H1 (cell line): ENCODE measurements at regions not wholly inside any gene's neighbourhood (a gene's known extent, or its start where the extent isn't known, plus 50 kb on each side); places are given as distances from the start of the nearest gene placed in this dataset.

Experiments
- CTCF ChIA-PET: fragments of 300-600 bp; sonication (Branson Sonifier 250); formaldehyde crosslinking; loops from one replicate; lab custom pipeline; 2021; ENCODE audit not compliant: partially characterized antibody; lab: Charles Lee
- POLR2A ChIA-PET: fragments of 300-600 bp; sonication (Branson Sonifier 250); formaldehyde crosslinking; loops from one replicate; lab custom pipeline; 2021; ENCODE audit warnings: inconsistent platforms; ENCODE audit not compliant: partially characterized antibody; lab: Charles Lee
- DNase-seq, 2 experiments: peaks; one replicate each; pipeline versions ENCODE4 v3.0.0 to v3.0.0-alpha.2; 2010 to 2022; ENCODE audit warnings: low spot score in 2 of 2, low read depth in 1 of 2, mixed read lengths in 1 of 2
- FAIRE-seq: peaks from 2 replicates; lab custom pipeline; 2011; peaks lifted over from hg19 to GRCh38; lab: Jason Lieb, UNC
- H2AFZ ChIP-seq: 2 replicates; pipeline ENCODE4 v1.8.1; 2012; ENCODE audit warnings: low read length, inconsistent platforms
- H2AK5ac ChIP-seq: 2 replicates; pipeline ENCODE4 v1.6.1; 2013; ENCODE audit warnings: low read depth, low read length
- H2BK120ac ChIP-seq: replicated peaks from 2 replicates; pipeline ENCODE3; 2013; ENCODE audit warnings: low read depth, low read length, inconsistent platforms
- H2BK12ac ChIP-seq: 2 replicates; pipeline ENCODE4 v1.6.1; 2013; ENCODE audit warnings: low read depth, low read length
- H2BK15ac ChIP-seq: 2 replicates; pipeline ENCODE4 v1.6.1; 2013; ENCODE audit warnings: low read length
- H2BK20ac ChIP-seq: 2 replicates; pipeline ENCODE4 v1.6.1; 2013; ENCODE audit warnings: low read length
- H2BK5ac ChIP-seq: 2 replicates; pipeline ENCODE4 v1.6.1; 2013; ENCODE audit warnings: low read depth, low read length
- H3K14ac ChIP-seq: 2 replicates; pipeline ENCODE4 v1.6.1; 2013; ENCODE audit warnings: inconsistent platforms; ENCODE audit not compliant: insufficient read length
- H3K18ac ChIP-seq: 2 replicates; pipeline ENCODE4 v1.6.1; 2013; ENCODE audit warnings: low read length; ENCODE audit errors: extremely low read depth
- H3K23ac ChIP-seq: 2 replicates; pipeline ENCODE4 v1.6.1; 2013; ENCODE audit warnings: inconsistent platforms; ENCODE audit not compliant: insufficient read length
- H3K23me2 ChIP-seq: 2 replicates; pipeline ENCODE4 v1.6.1; 2013; ENCODE audit warnings: low read depth, low read length
- H3K27ac ChIP-seq: 2 replicates; pipeline ENCODE4 v1.6.1; 2011; ENCODE audit warnings: low read depth, low read length, inconsistent platforms
- H3K27me3 ChIP-seq, 4 experiments: replicated peaks in 1 of 4; 1 replicate in 1 of 4; 2 replicates in 3 of 4; pipeline versions ENCODE4 v1.6.1 to v1.8.1; 2011 to 2013; ENCODE audit warnings: low read length in 3 of 4, mild to moderate bottlenecking in 3 of 4, inconsistent platforms in 2 of 4, mixed read lengths in 2 of 4, moderate library complexity in 1 of 4; ENCODE audit not compliant: control insufficient read depth in 3 of 4, insufficient read depth in 3 of 4; ENCODE audit errors: extremely low read depth in 1 of 4
- H3K36me3 ChIP-seq, 4 experiments: 2 replicates each; pipeline versions ENCODE4 v1.6.1 to v1.8.1; 2011 to 2013; ENCODE audit warnings: mild to moderate bottlenecking in 4 of 4, low read length in 3 of 4, moderate library complexity in 2 of 4, control low read depth in 1 of 4, inconsistent platforms in 1 of 4; ENCODE audit not compliant: insufficient read depth in 4 of 4, control insufficient read depth in 2 of 4
- H3K4ac ChIP-seq: replicated peaks from 2 replicates; pipeline ENCODE3; 2013; ENCODE audit warnings: low read length, low read depth, mixed read lengths, inconsistent platforms; ENCODE audit not compliant: insufficient read length
- H3K4me1 ChIP-seq, 4 experiments: replicated peaks in 1 of 4; 1 replicate in 1 of 4; 2 replicates in 3 of 4; pipeline versions ENCODE4 v1.6.1 to v1.8.1; 2011 to 2013; ENCODE audit warnings: low read length in 3 of 4, inconsistent platforms in 2 of 4, mixed read lengths in 1 of 4; ENCODE audit not compliant: insufficient read depth in 4 of 4, control insufficient read depth in 3 of 4
- H3K4me2 ChIP-seq, 2 experiments: 2 replicates each; pipeline versions ENCODE4 v1.6.1 to v1.8.1; 2011 to 2013; ENCODE audit warnings: low read depth in 2 of 2, low read length in 2 of 2, control low read depth in 1 of 2, inconsistent platforms in 1 of 2, mild to moderate bottlenecking in 1 of 2; ENCODE audit not compliant: insufficient read depth in 1 of 2
- H3K4me3 ChIP-seq, 4 experiments: fragments of 200-600, 300-600 bp in 1 of 4; sonication (generic), shearing (Covaris generic), sonication (Bioruptor Twin) in 1 of 4; 2 replicates each; pipeline versions ENCODE4 v1.5.1 to v1.8.1; 2011 to 2016; ENCODE audit warnings: low read length in 4 of 4, low read depth in 3 of 4, control low read depth in 2 of 4, inconsistent platforms in 2 of 4, mild to moderate bottlenecking in 2 of 4, mixed read lengths in 1 of 4, moderate library complexity in 1 of 4; ENCODE audit not compliant: insufficient read depth in 2 of 4; ENCODE audit errors: extremely low read depth in 1 of 4
- H3K56ac ChIP-seq: replicated peaks from 2 replicates; pipeline ENCODE3; 2013; ENCODE audit warnings: low read depth, mild to moderate bottlenecking, mixed read lengths, low read length, inconsistent platforms; ENCODE audit not compliant: insufficient read length
- H3K79me1 ChIP-seq: 2 replicates; pipeline ENCODE4 v1.6.1; 2013; ENCODE audit warnings: low read depth, low read length, control low read depth
- H3K79me2 ChIP-seq, 2 experiments: 2 replicates each; pipeline versions ENCODE4 v1.6.1 to v1.8.1; 2012 to 2013; ENCODE audit warnings: low read length in 2 of 2, mild to moderate bottlenecking in 2 of 2, inconsistent platforms in 1 of 2; ENCODE audit not compliant: insufficient read depth in 2 of 2, control insufficient read depth in 1 of 2
- H3K9ac ChIP-seq, 4 experiments: replicated peaks in 1 of 4; 1 replicate in 1 of 4; 2 replicates in 3 of 4; pipeline versions ENCODE4 v1.6.1 to v1.8.1; 2011 to 2013; ENCODE audit warnings: low read depth in 3 of 4, low read length in 3 of 4, control low read depth in 2 of 4, mild to moderate bottlenecking in 2 of 4, moderate library complexity in 2 of 4, inconsistent platforms in 1 of 4; ENCODE audit errors: extremely low read depth in 1 of 4
- H3K9me3 ChIP-seq, 2 experiments: 2 replicates each; pipeline versions ENCODE4 v1.6.1 to v1.8.1; 2012 to 2013; ENCODE audit warnings: mild to moderate bottlenecking in 2 of 2, moderate library complexity in 2 of 2, control low read depth in 1 of 2, inconsistent platforms in 1 of 2, low read depth in 1 of 2, low read length in 1 of 2, mixed read lengths in 1 of 2; ENCODE audit not compliant: insufficient read depth in 2 of 2
- H4K20me1 ChIP-seq, 2 experiments: replicated peaks in 1 of 2; 2 replicates each; pipeline versions ENCODE3 to v1.8.1; 2011 to 2013; ENCODE audit warnings: inconsistent platforms in 2 of 2, low read length in 2 of 2, mild to moderate bottlenecking in 1 of 2; ENCODE audit not compliant: insufficient read depth in 2 of 2, control insufficient read depth in 1 of 2
- H4K5ac ChIP-seq: 2 replicates; pipeline ENCODE4 v1.6.1; 2013; ENCODE audit warnings: low read length, low read depth, mixed read lengths, inconsistent platforms; ENCODE audit not compliant: insufficient read length
- H4K8ac ChIP-seq: 2 replicates; pipeline ENCODE4 v1.8.0; 2013; ENCODE audit warnings: mild to moderate bottlenecking, moderate library complexity, low read length, inconsistent platforms; ENCODE audit not compliant: insufficient read depth; ENCODE audit errors: extremely low read depth
- H4K91ac ChIP-seq: replicated peaks from 2 replicates; pipeline ENCODE3; 2013; ENCODE audit warnings: low read length, mixed read lengths, inconsistent platforms; ENCODE audit not compliant: insufficient read length
- BACH1 ChIP-seq: IDR thresholded peaks from 2 replicates; pipeline ENCODE4 v1.6.1; 2012; ENCODE audit warnings: low read length, improper control_type of control experiment
- BCL11A ChIP-seq, 2 experiments: IDR thresholded peaks; one replicate each; pipeline ENCODE4 v1.6.1; 2011; ENCODE audit warnings: low read depth in 2 of 2, low read length in 2 of 2, mild to moderate bottlenecking in 2 of 2
- BRCA1 ChIP-seq: IDR thresholded peaks from 2 replicates; pipeline ENCODE4 v1.6.1; 2012; ENCODE audit warnings: low read depth, low read length, improper control_type of control experiment
- CBX5 ChIP-seq: fragments of 300-800, 300-1000 bp; sonication (generic); IDR thresholded peaks from 2 replicates; pipeline ENCODE4 v1.7.1; 2016; ENCODE audit warnings: antibody characterized with exemption, low read length, low read depth
- E2F6 ChIP-seq: IDR thresholded peaks from 2 replicates; pipeline ENCODE4 v1.6.1; 2012; ENCODE audit warnings: inconsistent platforms
- EP300 ChIP-seq, 2 experiments: IDR thresholded peaks; 1 replicate in 1 of 2; 2 replicates in 1 of 2; pipeline ENCODE4 v1.6.1; 2011 to 2012; ENCODE audit warnings: low read depth in 2 of 2, low read length in 2 of 2, mild to moderate bottlenecking in 2 of 2, borderline replicate concordance in 1 of 2, inconsistent platforms in 1 of 2, moderate library complexity in 1 of 2
- FOSL1 ChIP-seq: IDR thresholded peaks from 2 replicates; pipeline ENCODE4 v1.6.1; 2011; ENCODE audit warnings: mild to moderate bottlenecking, low read depth, low read length, moderate library complexity; ENCODE audit not compliant: insufficient read depth
- KDM1A ChIP-seq: fragments of 200-600, 300-600 bp; sonication (generic); IDR thresholded peaks from 2 replicates; pipeline ENCODE4 v1.7.1; 2016; ENCODE audit warnings: mild to moderate bottlenecking, low read length, borderline replicate concordance
- PHF8 ChIP-seq: fragments of 200-600 bp; sonication (generic); conservative IDR thresholded peaks from 2 replicates; pipeline ENCODE4 v1.7.1; 2012; ENCODE audit warnings: low read depth, mild to moderate bottlenecking, inconsistent platforms, low read length, moderate library complexity
- POU5F1 ChIP-seq: IDR thresholded peaks from 2 replicates; pipeline ENCODE4 v1.6.1; 2011; ENCODE audit warnings: low read depth, mild to moderate bottlenecking, low read length, moderate library complexity
- SP2 ChIP-seq: IDR thresholded peaks from 2 replicates; pipeline ENCODE4 v1.6.1; 2012; ENCODE audit warnings: mild to moderate bottlenecking, low read length, inconsistent platforms
- SUZ12 ChIP-seq: fragments of 200-600 bp; sonication (generic); IDR thresholded peaks from 2 replicates; pipeline ENCODE4 v1.6.1; 2012; ENCODE audit warnings: mild to moderate bottlenecking, inconsistent platforms, low read length, moderate library complexity, mixed read lengths
- TBP ChIP-seq: IDR thresholded peaks from 2 replicates; pipeline ENCODE4 v1.6.1; 2011; ENCODE audit warnings: low read depth, low read length, improper control_type of control experiment
- TEAD4 ChIP-seq: IDR thresholded peaks from 2 replicates; pipeline ENCODE4 v1.6.1; 2012; ENCODE audit warnings: low read depth, low read length, inconsistent platforms, mixed read lengths
- ZNF274 ChIP-seq: IDR thresholded peaks from 2 replicates; pipeline ENCODE4 v1.7.0; 2012; ENCODE audit warnings: low read length, borderline replicate concordance; ENCODE audit errors: extremely low read depth

DNA sequence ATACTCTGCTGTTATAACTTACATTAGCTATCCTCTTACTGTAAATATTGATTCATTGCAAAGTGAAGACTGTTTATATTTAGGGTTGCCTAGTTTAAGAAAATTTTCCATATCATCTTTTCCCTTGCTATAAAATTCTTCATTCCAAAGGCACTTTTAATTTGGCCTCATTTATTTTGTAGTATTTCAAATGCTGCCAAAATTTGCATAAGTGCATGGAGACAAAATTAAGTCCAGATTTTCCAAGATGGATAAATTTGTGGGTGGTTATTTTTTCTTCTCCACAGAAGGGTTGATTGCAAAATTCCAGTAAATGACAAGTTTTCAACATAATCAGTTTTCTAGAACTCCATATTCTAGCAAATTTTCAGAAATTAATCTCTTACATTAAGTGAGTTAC lies 141.5 kb upstream of the MTAP start (continued):
- TF ChIP-seq EP300 (IDR thresholded peaks at IDR 0.05; ENCODE audit: borderline replicate concordance in 1 of 2, low read depth in 2 of 2, low read length in 2 of 2) (no peak), BRCA1 (no peak)

- no peak overlapping the region for H3K4ac ChIP-seq
- H3K79me1 ChIP-seq = no peaks in the 10 kb centered on the region
- no peak overlapping the region for H3K4me3 ChIP-seq
- H3K36me3 ChIP-seq = no peaks in the 10 kb centered on the region
- TF ChIP-seq BACH1 = no peak
- no peak for TF ChIP-seq PHF8
- no peak for TF ChIP-seq CBX5
- TF ChIP-seq BCL11A (IDR thresholded peaks at IDR 0.05; ENCODE audit: low read depth in 2 of 2, low read length in 2 of 2) = no peak
- no peak for TF ChIP-seq TBP
- TF ChIP-seq FOSL1 = no peak
- no peak for TF ChIP-seq SUZ12
- no peak for TF ChIP-seq SP2
- TF ChIP-seq E2F6 = no peak
- TF ChIP-seq TEAD4 = no peak
- TF ChIP-seq KDM1A = no peak
- no peak for TF ChIP-seq ZNF274
- TF ChIP-seq POU5F1 = no peak
- H3K4me2 ChIP-seq = no peak overlapping the region
- H3K18ac ChIP-seq = no peak overlapping the region
- H3K23ac ChIP-seq = no peak overlapping the region
- no peak overlapping the region for H4K91ac ChIP-seq
- H2BK5ac ChIP-seq = no peak overlapping the region
- no peak overlapping the region for H3K56ac ChIP-seq
- no peak for FAIRE-seq
- no peak overlapping the region for H3K9ac ChIP-seq
- no peak overlapping the region for H2BK15ac ChIP-seq
- ChIA-PET POLR2A (no interaction called here), CTCF (no interaction called here)
- no peak overlapping the region for H3K14ac ChIP-seq
- no peak for DNase-seq
- H2AK5ac ChIP-seq = no peak overlapping the region
- no peaks in the 10 kb centered on the region for H3K79me2 ChIP-seq
- no peaks in the 10 kb centered on the region for H3K4me1 ChIP-seq
- no peak overlapping the region for H3K27ac ChIP-seq
- no peak overlapping the region for H2AFZ ChIP-seq
- H4K20me1 ChIP-seq = no peaks in the 10 kb centered on the region
- no peak overlapping the region for H2BK120ac ChIP-seq
- H3K27me3 ChIP-seq = no peaks in the 10 kb centered on the region
- H4K5ac ChIP-seq = no peak overlapping the region
- no peaks in the 10 kb centered on the region for H3K9me3 ChIP-seq
- no peak overlapping the region for H4K8ac ChIP-seq
- no peaks in the 10 kb centered on the region for H3K23me2 ChIP-seq
- H2BK12ac ChIP-seq = no peak overlapping the region
- H2BK20ac ChIP-seq = no peak overlapping the region
Measured at GRCh38 chr9:21661626-21662025, 140.8 kb upstream of the MTAP start.
